ENCODE measurements at regions not wholly inside any gene's neighbourhood (a gene's known extent, or its start where the extent isn't known, plus 50 kb on each side); places are given as distances from the start of the nearest gene placed in this dataset.
"Not testable (repeated sequence)": the region's sequence is repeated elsewhere in the genome, so short reads cannot be mapped to it uniquely, and the experiment has no call there.

GRCh38 chr3:82473864-82474541 is 712.6 kb upstream of the GBE1 start:
- H3K4me3 ChIP-seq (replicated peaks; ENCODE audit: low read depth, low read length) = no peak overlapping the region
- no peak for TF ChIP-seq CTCF (IDR thresholded peaks at IDR 0.05; ENCODE audit: low read depth, low read length, missing control alignments)
- no peak for DNase-seq (ENCODE audit: extremely low read depth, low read depth)

- TF ChIP-seq CTCF (IDR thresholded peaks at IDR 0.05; ENCODE audit: low read depth, low read length, missing control alignments) = no peak
- H3K4me3 ChIP-seq (replicated peaks; ENCODE audit: low read depth, low read length) = no peak overlapping the region
- DNase-seq (ENCODE audit: extremely low read depth, low read depth) = no peak
These were observed 705.6 kb upstream of the GBE1 start for GRCh38 chr3:82467051-82467450.

GRCh38 chr3:82462977-82463376 is 701.5 kb upstream of the GBE1 start:
- DNase-seq (ENCODE audit: extremely low read depth, low read depth) = no peak
- no peak for TF ChIP-seq CTCF (IDR thresholded peaks at IDR 0.05; ENCODE audit: low read depth, low read length, missing control alignments)
- no peak overlapping the region for H3K4me3 ChIP-seq (replicated peaks; ENCODE audit: low read depth, low read length)

- no peak for TF ChIP-seq CTCF (IDR thresholded peaks at IDR 0.05; ENCODE audit: low read depth, low read length, missing control alignments)
- H3K4me3 ChIP-seq (replicated peaks; ENCODE audit: low read depth, low read length) = no peak overlapping the region
- no peak for DNase-seq (ENCODE audit: extremely low read depth, low read depth)
These were observed 699.8 kb upstream of the GBE1 start for GRCh38 chr3:82461049-82461889.

GRCh38 chr3:82448320-82448719 is 686.9 kb upstream of the GBE1 start:
- no peak overlapping the region for H3K4me3 ChIP-seq (replicated peaks; ENCODE audit: low read depth, low read length)

GRCh38 chr3:82428821-82429220 is 667.4 kb upstream of the GBE1 start:
- DNase-seq (ENCODE audit: extremely low read depth, low read depth) = not testable (repeated sequence)

More at GRCh38 chr3:82448320-82448719, 686.9 kb upstream of the GBE1 start:
- TF ChIP-seq CTCF (IDR thresholded peaks at IDR 0.05; ENCODE audit: low read depth, low read length, missing control alignments) = no peak
- DNase-seq (ENCODE audit: extremely low read depth, low read depth) = no peak

GRCh38 chr3:82424031-82424339 is 662.5 kb upstream of the GBE1 start:
- DNase-seq (ENCODE audit: extremely low read depth, low read depth) = no peak
- TF ChIP-seq CTCF (IDR thresholded peaks at IDR 0.05; ENCODE audit: low read depth, low read length, missing control alignments) = no peak
- no peak overlapping the region for H3K4me3 ChIP-seq (replicated peaks; ENCODE audit: low read depth, low read length)

More at GRCh38 chr3:82428821-82429220, 667.4 kb upstream of the GBE1 start:
- H3K4me3 ChIP-seq (replicated peaks; ENCODE audit: low read depth, low read length) = not testable (repeated sequence)

Data from HFF-Myc (cell line).